Immature natural killer cell (primary cell): ENCODE measurements at regions not wholly inside any gene's neighbourhood (a gene's known extent, or its start where the extent isn't known, plus 50 kb on each side); places are given as distances from the start of the nearest gene placed in this dataset.

Experiments used
- DNase-seq, 3 donors: peaks; one replicate each; pipeline ENCODE4 v3.0.0; 2022; ENCODE audit warnings: mixed read lengths in 1 of 3
- H3K27ac Mint-ChIP-seq, 6 donors: one replicate each; pipeline ENCODE4 v1.8.0; 2020; ENCODE audit warnings: mixed read lengths in 6 of 6, mild to moderate bottlenecking in 5 of 6, inconsistent platforms in 4 of 6, moderate library complexity in 3 of 6
- H3K27me3 Mint-ChIP-seq, 3 donors: one replicate each; pipeline ENCODE4 v1.8.0; 2020 to 2021; ENCODE audit warnings: low read depth in 3 of 3, mild to moderate bottlenecking in 3 of 3, mixed read lengths in 3 of 3, moderate library complexity in 3 of 3, inconsistent platforms in 1 of 3
- H3K36me3 Mint-ChIP-seq, 3 donors: one replicate each; pipeline ENCODE4 v1.8.0; 2020; ENCODE audit warnings: mixed read lengths in 3 of 3, inconsistent platforms in 2 of 3, mild to moderate bottlenecking in 2 of 3
- H3K4me1 Mint-ChIP-seq, 2 donors: one replicate each; pipeline ENCODE4 v1.8.0; 2020; ENCODE audit warnings: inconsistent platforms in 2 of 2, mild to moderate bottlenecking in 2 of 2, mixed read lengths in 2 of 2, moderate library complexity in 1 of 2
- H3K4me3 Mint-ChIP-seq, 5 donors: one replicate each; pipeline ENCODE4 v1.8.0; 2020; ENCODE audit warnings: mild to moderate bottlenecking in 5 of 5, mixed read lengths in 5 of 5, inconsistent platforms in 3 of 5, moderate library complexity in 3 of 5
- H3K9me3 Mint-ChIP-seq, 6 donors: one replicate each; pipeline ENCODE4 v1.8.0; 2020; ENCODE audit warnings: mild to moderate bottlenecking in 6 of 6, mixed read lengths in 6 of 6, inconsistent platforms in 4 of 6, moderate library complexity in 3 of 6

DNA sequence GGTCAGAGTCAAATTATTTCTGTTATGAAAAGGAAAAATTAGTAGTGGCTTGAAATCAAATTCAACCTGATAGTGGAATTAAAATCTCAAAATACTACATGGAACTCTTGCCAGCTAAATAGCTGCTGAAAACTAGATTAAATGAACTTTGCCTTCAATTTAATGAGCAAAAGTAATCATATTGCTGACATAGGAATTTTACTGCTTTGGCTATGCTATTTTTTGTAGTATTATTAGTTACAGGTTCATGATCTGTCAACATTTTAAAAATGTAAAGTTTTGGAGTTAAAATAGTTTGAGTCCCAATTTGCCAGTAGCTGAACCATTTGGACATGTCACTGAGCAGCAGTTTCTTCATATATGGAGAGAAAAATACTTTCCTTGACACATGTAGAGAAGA, 81.4 kb downstream of the RERGL start:
- Mint-ChIP-seq H3K4me1 (no peaks in the 10 kb centered on the region), H3K9me3 (peaks cover 0 to 40% (median 17%) of the 10 kb centered on the region in 6 donors), H3K36me3 (no peaks in the 10 kb centered on the region), H3K4me3 (no peak overlapping the region), H3K27me3 (peaks cover 0 to 1% (median 0%) of the 10 kb centered on the region in 3 donors), H3K27ac (no peak overlapping the region)
- DNase-seq, result no peak

GRCh38 chr12:17999174-17999801, 90.7 kb downstream of the RERGL start:
- peaks cover 0 to 3% (median 0%) of the 10 kb centered on the region in 3 donors for H3K36me3 Mint-ChIP-seq
- no peak overlapping the region for H3K4me3 Mint-ChIP-seq
- peaks cover 11 to 60% (median 41%) of the 10 kb centered on the region in 6 donors for H3K9me3 Mint-ChIP-seq
- no peaks in the 10 kb centered on the region for H3K27me3 Mint-ChIP-seq
- no peaks in the 10 kb centered on the region for H3K4me1 Mint-ChIP-seq
- DNase-seq, result no peak
- H3K27ac Mint-ChIP-seq, result no peak overlapping the region

- H3K27ac Mint-ChIP-seq, result no peak overlapping the region
- H3K9me3 Mint-ChIP-seq, result peaks cover 2 to 39% (median 18%) of the 10 kb centered on the region in 6 donors
- H3K4me3 Mint-ChIP-seq, result no peak overlapping the region
- no peaks in the 10 kb centered on the region for H3K4me1 Mint-ChIP-seq
- H3K27me3 Mint-ChIP-seq, result peaks cover 0 to 2% (median 0%) of the 10 kb centered on the region in 3 donors
- no peaks in the 10 kb centered on the region for H3K36me3 Mint-ChIP-seq
- no peak for DNase-seq
Observed at GRCh38 chr12:17992002-17992656, 97.9 kb downstream of the RERGL start.

GRCh38 chr12:17982556-17982955, 107.4 kb downstream of the RERGL start:
- Mint-ChIP-seq H3K9me3 (peaks cover 2 to 29% (median 8%) of the 10 kb centered on the region in 6 donors), H3K4me3 (no peak overlapping the region), H3K27me3 (peaks cover 0 to 3% (median 0%) of the 10 kb centered on the region in 3 donors), H3K36me3 (no peaks in the 10 kb centered on the region), H3K27ac (no peak overlapping the region), H3K4me1 (no peaks in the 10 kb centered on the region)
- DNase-seq, result no peak

DNA sequence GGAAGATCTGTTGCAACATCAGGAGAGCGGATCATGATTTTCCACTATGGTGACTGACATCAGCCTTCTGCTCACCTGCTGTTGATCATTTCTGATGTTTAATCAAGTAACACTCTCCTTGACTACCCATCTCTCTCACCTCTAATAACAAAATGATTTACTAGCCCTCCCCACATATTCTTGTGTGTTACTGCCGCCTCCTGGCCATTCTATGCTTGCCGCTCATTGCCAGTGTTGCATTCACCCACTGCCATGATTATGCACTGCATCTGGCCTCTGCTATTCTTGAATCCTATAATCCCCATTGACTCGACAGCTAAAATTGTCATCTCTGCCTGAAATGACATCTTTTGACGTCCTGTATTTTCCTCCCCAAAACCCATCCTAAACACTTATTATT, 113.8 kb downstream of the RERGL start:
- Mint-ChIP-seq H3K9me3 (peaks cover 5 to 47% (median 13%) of the 10 kb centered on the region in 6 donors), H3K27ac (no peak overlapping the region), H3K4me3 (no peak overlapping the region), H3K27me3 (peaks cover 0 to 3% (median 0%) of the 10 kb centered on the region in 3 donors), H3K36me3 (no peaks in the 10 kb centered on the region), H3K4me1 (no peaks in the 10 kb centered on the region)
- no peak for DNase-seq

DNA sequence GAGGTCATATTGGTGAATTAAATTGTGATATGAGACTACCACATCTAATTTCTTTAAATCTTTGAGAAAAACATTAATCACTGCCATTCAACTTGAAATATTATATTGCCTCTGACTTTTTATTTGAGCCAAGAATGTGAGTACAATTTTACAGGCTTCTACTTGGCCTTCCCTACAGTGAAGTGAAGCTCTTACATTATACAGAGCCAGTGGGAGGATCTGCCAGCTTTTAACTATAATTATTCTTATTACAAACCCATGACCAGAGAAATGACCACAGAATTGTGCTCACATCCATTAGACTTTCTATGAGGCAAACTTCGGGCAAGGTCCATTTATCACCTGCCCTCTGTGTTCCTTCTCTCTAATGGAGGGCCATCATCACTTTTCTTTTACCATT, 114.2 kb downstream of the RERGL start:
- no peaks in the 10 kb centered on the region for H3K4me1 Mint-ChIP-seq
- H3K36me3 Mint-ChIP-seq, result no peaks in the 10 kb centered on the region
- peaks cover 5 to 43% (median 12%) of the 10 kb centered on the region in 6 donors for H3K9me3 Mint-ChIP-seq
- no peak overlapping the region for H3K27ac Mint-ChIP-seq
- DNase-seq, result no peak
- H3K27me3 Mint-ChIP-seq, result no peaks in the 10 kb centered on the region
- H3K4me3 Mint-ChIP-seq, result no peak overlapping the region

DNA sequence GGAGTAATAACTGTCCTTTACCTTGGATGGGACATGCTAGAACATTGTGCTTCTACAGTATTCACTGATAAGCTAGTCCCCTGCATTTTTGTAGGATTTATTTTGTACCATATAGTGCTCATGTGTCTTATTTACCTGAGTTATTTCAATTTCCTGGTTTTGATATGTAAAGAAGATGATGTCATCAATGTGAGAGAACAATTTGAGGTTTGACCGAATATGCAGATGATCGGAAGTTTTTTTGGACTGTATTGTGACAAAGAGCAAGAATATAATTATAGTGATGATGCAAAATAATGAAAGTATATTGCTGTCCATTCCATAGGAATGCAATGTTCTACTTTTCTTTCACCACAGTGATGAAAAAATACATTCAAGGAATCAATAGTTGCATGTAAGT, 114.8 kb downstream of the RERGL start:
- no peaks in the 10 kb centered on the region for H3K4me1 Mint-ChIP-seq
- H3K4me3 Mint-ChIP-seq, result no peak overlapping the region
- DNase-seq, result no peak
- no peaks in the 10 kb centered on the region for H3K36me3 Mint-ChIP-seq
- H3K27me3 Mint-ChIP-seq, result no peaks in the 10 kb centered on the region
- H3K27ac Mint-ChIP-seq, result no peak overlapping the region
- H3K9me3 Mint-ChIP-seq, result peaks cover 5 to 47% (median 14%) of the 10 kb centered on the region in 6 donors

GRCh38 chr12:17971850-17972249, 118.1 kb downstream of the RERGL start:
- no peaks in the 10 kb centered on the region for H3K4me1 Mint-ChIP-seq
- no peaks in the 10 kb centered on the region for H3K27me3 Mint-ChIP-seq
- H3K4me3 Mint-ChIP-seq, result no peak overlapping the region
- no peak overlapping the region for H3K27ac Mint-ChIP-seq
- peaks cover 7 to 63% (median 17%) of the 10 kb centered on the region in 6 donors for H3K9me3 Mint-ChIP-seq
- no peak for DNase-seq
- no peaks in the 10 kb centered on the region for H3K36me3 Mint-ChIP-seq

GRCh38 chr12:17954788-17955187, 135.2 kb downstream of the RERGL start:
- Mint-ChIP-seq H3K4me3 (no peak overlapping the region), H3K27ac (no peak overlapping the region)

GRCh38 chr12:17950898-17951297, 139.1 kb downstream of the RERGL start:
- Mint-ChIP-seq H3K9me3 (peaks cover 5 to 48% (median 20%) of the 10 kb centered on the region in 6 donors), H3K4me3 (no peak overlapping the region), H3K4me1 (no peaks in the 10 kb centered on the region), H3K27ac (no peak overlapping the region), H3K36me3 (no peaks in the 10 kb centered on the region), H3K27me3 (peaks cover 0 to 2% (median 0%) of the 10 kb centered on the region in 3 donors)
- no peak for DNase-seq

More at GRCh38 chr12:17954788-17955187, 135.2 kb downstream of the RERGL start:
- Mint-ChIP-seq H3K36me3 (no peaks in the 10 kb centered on the region), H3K9me3 (peaks cover 3 to 34% (median 17%) of the 10 kb centered on the region in 6 donors), H3K27me3 (peaks cover 0 to 2% (median 0%) of the 10 kb centered on the region in 3 donors), H3K4me1 (no peaks in the 10 kb centered on the region)
- no peak for DNase-seq

- H3K9me3 Mint-ChIP-seq, result peaks cover 7 to 40% (median 18%) of the 10 kb centered on the region in 6 donors
- H3K27me3 Mint-ChIP-seq, result peaks cover 0 to 2% (median 0%) of the 10 kb centered on the region in 3 donors
- H3K27ac Mint-ChIP-seq, result no peak overlapping the region
- H3K36me3 Mint-ChIP-seq, result no peaks in the 10 kb centered on the region
- DNase-seq, result no peak
- no peaks in the 10 kb centered on the region for H3K4me1 Mint-ChIP-seq
- H3K4me3 Mint-ChIP-seq, result no peak overlapping the region
Observed at GRCh38 chr12:17949558-17950141, 140.3 kb downstream of the RERGL start.

GRCh38 chr12:17928708-17929366, 161.2 kb downstream of the RERGL start:
- Mint-ChIP-seq H3K4me3 (no peak overlapping the region), H3K4me1 (no peaks in the 10 kb centered on the region), H3K36me3 (no peaks in the 10 kb centered on the region), H3K9me3 (peaks cover 9 to 48% (median 24%) of the 10 kb centered on the region in 6 donors), H3K27ac (no peak overlapping the region), H3K27me3 (peaks cover 0 to 2% (median 0%) of the 10 kb centered on the region in 3 donors)
- no peak for DNase-seq

GRCh38 chr12:17918013-17918412, 172.0 kb downstream of the RERGL start:
- Mint-ChIP-seq H3K27me3 (peaks cover 0 to 3% (median 0%) of the 10 kb centered on the region in 3 donors), H3K9me3 (peaks cover 4 to 52% (median 35%) of the 10 kb centered on the region in 6 donors), H3K4me3 (no peak overlapping the region), H3K36me3 (no peaks in the 10 kb centered on the region), H3K4me1 (no peaks in the 10 kb centered on the region), H3K27ac (no peak overlapping the region)
- DNase-seq, result no peak

- Mint-ChIP-seq H3K27ac (no peak overlapping the region), H3K4me3 (no peak overlapping the region), H3K9me3 (peaks cover 5 to 45% (median 19%) of the 10 kb centered on the region in 6 donors), H3K4me1 (no peaks in the 10 kb centered on the region), H3K27me3 (no peaks in the 10 kb centered on the region), H3K36me3 (no peaks in the 10 kb centered on the region)
- no peak for DNase-seq
Observed at GRCh38 chr12:17884581-17884980, 205.4 kb downstream of the RERGL start.
